T-cell (primary cell): ENCODE measurements at regions not wholly inside any gene's neighbourhood (a gene's known extent, or its start where the extent isn't known, plus 50 kb on each side); places are given as distances from the start of the nearest gene placed in this dataset.

Source experiments
- ATAC-seq, 4 experiments: fragments of 200-7000 bp in 3 of 4; fragments of 150-1000 bp in 1 of 4; cut with Tn5 transposase; replicated peaks in 1 of 4; 1 replicate in 3 of 4; 2 replicates in 1 of 4; pipeline ENCODE4 v1.10.0; 2021; ENCODE audit warnings: moderate library complexity in 3 of 4, mild to moderate bottlenecking in 2 of 4, moderate number of reproducible peaks in 1 of 4
- CTCF ChIA-PET, 2 donors: fragments of 300-600 bp; sonication (Branson Sonifier 250); formaldehyde crosslinking; loops; one replicate each; lab custom pipeline; 2022; ENCODE audit warnings: antibody characterized with exemption in 2 of 2; lab: Charles Lee
- POLR2A ChIA-PET, 2 donors: fragments of 300-600 bp; sonication (Branson Sonifier 250); formaldehyde crosslinking; loops; one replicate each; lab custom pipeline; 2022; ENCODE audit warnings: antibody characterized with exemption in 2 of 2; lab: Charles Lee
- DNase-seq, 35 experiments: peaks; one replicate each; pipeline versions ENCODE4 v3.0.0 to v3.0.0-alpha.2; 2013 to 2023
- H3K27ac ChIP-seq: one replicate; pipeline ENCODE4 v1.5.1; 2013; ENCODE audit warnings: low read length
- H3K27me3 ChIP-seq, 2 experiments: replicated peaks in 1 of 2; 1 replicate in 1 of 2; 2 replicates in 1 of 2; pipeline versions ENCODE4 v1.6.1 to v1.7.0; 2013; ENCODE audit warnings: low read length in 1 of 2, mixed read lengths in 1 of 2; ENCODE audit not compliant: control insufficient read depth in 2 of 2, insufficient read depth in 2 of 2; ENCODE audit errors: extremely low read depth in 1 of 2
- H3K36me3 ChIP-seq, 2 donors: 1 replicate in 1 of 2; 2 replicates in 1 of 2; pipeline versions ENCODE4 v1.6.1 to v1.7.0; 2013; ENCODE audit warnings: low read length in 1 of 2; ENCODE audit not compliant: control insufficient read depth in 2 of 2, insufficient read depth in 1 of 2; ENCODE audit errors: extremely low read depth in 1 of 2
- H3K4me1 ChIP-seq, 2 experiments: 1 replicate in 1 of 2; 2 replicates in 1 of 2; pipeline versions ENCODE4 v1.6.1 to v1.7.0; 2013; ENCODE audit warnings: low read length in 2 of 2, mixed read lengths in 1 of 2; ENCODE audit not compliant: insufficient read depth in 2 of 2, control insufficient read depth in 1 of 2; ENCODE audit errors: extremely low read depth in 1 of 2
- H3K4me3 ChIP-seq, 2 donors: 1 replicate in 1 of 2; 2 replicates in 1 of 2; pipeline versions ENCODE4 v1.5.1 to v1.7.0; 2013; ENCODE audit warnings: mild to moderate bottlenecking in 2 of 2, low read length in 1 of 2, moderate library complexity in 1 of 2; ENCODE audit not compliant: control insufficient read depth in 1 of 2; ENCODE audit errors: extremely low read depth in 1 of 2
- H3K9me3 ChIP-seq: 2 replicates; pipeline ENCODE4 v1.7.0; 2013
- H3K27ac Mint-ChIP-seq, 2 donors: one replicate each; pipeline ENCODE4 v1.8.0; 2020 to 2021; ENCODE audit warnings: mild to moderate bottlenecking in 2 of 2, mixed read lengths in 2 of 2
- H3K27me3 Mint-ChIP-seq, 2 donors: one replicate each; pipeline ENCODE4 v1.8.0; 2021 to 2022; ENCODE audit warnings: mixed read lengths in 2 of 2
- H3K36me3 Mint-ChIP-seq: one replicate; pipeline ENCODE4 v1.8.0; 2021; ENCODE audit warnings: mixed read lengths
- H3K4me1 Mint-ChIP-seq, 3 donors: one replicate each; pipeline ENCODE4 v1.8.0; 2020 to 2022; ENCODE audit warnings: mixed read lengths in 3 of 3, mild to moderate bottlenecking in 1 of 3
- H3K4me3 Mint-ChIP-seq, 3 donors: one replicate each; pipeline ENCODE4 v1.8.0; 2020 to 2022; ENCODE audit warnings: mild to moderate bottlenecking in 3 of 3, mixed read lengths in 3 of 3, moderate library complexity in 3 of 3
- H3K9me3 Mint-ChIP-seq, 3 donors: one replicate each; pipeline ENCODE4 v1.8.0; 2020 to 2022; ENCODE audit warnings: mixed read lengths in 3 of 3
- WGBS: methylation state at CpG from one replicate; pipeline ENCODE4 v1.1.5; 2013; ENCODE audit warnings: missing lambda C conversion rate; ENCODE audit not compliant: insufficient coverage; 5-methylcytosine and 5-hydroxymethylcytosine counted together

GRCh38 chr13:107870400-107870799, 344.9 kb downstream of the LIG4 start:
- DNase-seq, result no peak
- H3K27me3 Mint-ChIP-seq, result peaks cover 28 to 30% of the 10 kb centered on the region in 2 donors
- Histone ChIP-seq H3K36me3 (no peaks in the 10 kb centered on the region), H3K27ac (no peak overlapping the region), H3K9me3 (no peaks in the 10 kb centered on the region), H3K4me1 (no peaks in the 10 kb centered on the region), H3K4me3 (no peak overlapping the region), H3K27me3 (peaks cover 11 to 31% of the 10 kb centered on the region in 2 experiments)
- no peak overlapping the region for H3K27ac Mint-ChIP-seq
- 80% methylated on average over 1 of the region's 4 CpGs for WGBS
- peaks cover 0 to 3% (median 0%) of the 10 kb centered on the region in 3 donors for H3K9me3 Mint-ChIP-seq
- ATAC-seq, result no peak
- H3K4me1 Mint-ChIP-seq, result peaks cover 0 to 9% (median 7%) of the 10 kb centered on the region in 3 donors
- ChIA-PET CTCF (no interaction called here), POLR2A (no interaction called here)
- no peaks in the 10 kb centered on the region for H3K36me3 Mint-ChIP-seq
- no peak overlapping the region for H3K4me3 Mint-ChIP-seq

DNA sequence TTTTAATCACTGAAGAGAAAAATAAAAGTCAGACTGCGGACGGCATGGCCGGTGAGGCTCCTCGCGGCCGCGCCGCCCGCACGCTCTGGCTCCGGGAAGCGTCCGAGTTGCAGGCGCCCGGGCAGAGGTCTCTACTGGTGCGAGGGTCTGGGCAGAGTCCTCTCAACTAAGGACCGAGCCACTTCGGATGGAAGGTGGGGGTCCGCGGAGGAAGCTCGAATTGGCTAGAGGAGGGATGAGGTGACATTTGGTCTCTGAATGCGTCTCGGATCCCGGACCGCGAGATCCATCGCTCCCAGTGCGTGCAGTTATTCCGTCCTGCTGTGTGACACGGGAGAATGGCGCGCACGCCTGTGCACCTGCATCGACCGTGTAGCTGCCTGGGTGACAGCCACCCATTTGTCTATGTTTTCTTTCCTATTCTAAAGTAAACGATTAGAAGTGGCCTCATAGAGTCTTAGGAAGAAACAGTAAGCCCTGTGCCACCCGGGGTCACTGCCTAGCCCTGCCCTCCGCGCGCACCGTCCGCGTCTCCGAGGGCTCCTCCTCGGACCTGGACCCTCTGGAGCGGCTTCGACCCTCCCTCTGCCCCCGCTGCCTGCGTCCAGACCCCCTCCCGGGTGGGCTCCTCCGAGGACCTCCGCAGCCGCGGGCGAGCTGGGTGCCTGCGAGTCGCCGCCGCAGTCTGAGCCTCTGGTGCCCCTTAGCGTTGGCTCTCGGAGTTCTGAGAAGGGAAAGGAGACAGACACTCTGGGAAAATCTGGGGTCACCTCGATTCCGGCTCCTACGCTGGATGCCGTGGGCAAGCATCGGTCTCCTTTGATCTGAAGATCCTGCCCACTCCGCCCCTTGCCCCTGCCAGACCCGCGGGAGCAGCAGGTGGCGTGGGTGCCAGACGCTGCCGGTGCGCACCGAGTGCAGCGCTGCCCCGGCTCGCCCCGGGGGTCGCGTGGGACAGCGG, 347.4 kb downstream of the LIG4 start:
- ATAC-seq, result no peak
- ChIA-PET POLR2A (no interaction called here), CTCF (no interaction called here)
- no peaks in the 10 kb centered on the region for H3K36me3 ChIP-seq
- peaks cover 14 to 25% of the 10 kb centered on the region in 2 experiments for H3K27me3 ChIP-seq
- Mint-ChIP-seq H3K27me3 (peaks cover 45 to 46% of the 10 kb centered on the region in 2 donors), H3K9me3 (peaks cover 0 to 3% (median 0%) of the 10 kb centered on the region in 3 donors), H3K4me3 (peak overlapping the region; percentile 24 to 63 (median 43)), H3K4me1 (peaks cover 0 to 12% (median 9%) of the 10 kb centered on the region in 3 donors), H3K36me3 (no peaks in the 10 kb centered on the region), H3K27ac (no peak overlapping the region)
- H3K27ac ChIP-seq, result no peak overlapping the region
- H3K4me3 ChIP-seq, result no peak overlapping the region
- H3K9me3 ChIP-seq, result no peaks in the 10 kb centered on the region
- no peaks in the 10 kb centered on the region for H3K4me1 ChIP-seq
- no peak for DNase-seq
- WGBS, result 6% methylated on average over 77 of the region's 81 CpGs

GRCh38 chr13:107866941-107867623, 348.3 kb downstream of the LIG4 start:
- no peaks in the 10 kb centered on the region for H3K36me3 ChIP-seq
- peaks cover 14 to 25% of the 10 kb centered on the region in 2 experiments for H3K27me3 ChIP-seq
- no peaks in the 10 kb centered on the region for H3K9me3 ChIP-seq
- H3K36me3 Mint-ChIP-seq, result no peaks in the 10 kb centered on the region
- peaks cover 0 to 12% (median 9%) of the 10 kb centered on the region in 3 donors for H3K4me1 Mint-ChIP-seq
- DNase-seq, result no peak
- H3K9me3 Mint-ChIP-seq, result peaks cover 0 to 3% (median 0%) of the 10 kb centered on the region in 3 donors
- H3K4me1 ChIP-seq, result no peaks in the 10 kb centered on the region
- ChIA-PET POLR2A (no interaction called here), CTCF (no interaction called here)
- peaks cover 45 to 46% of the 10 kb centered on the region in 2 donors for H3K27me3 Mint-ChIP-seq
- WGBS, result 2% methylated on average over 49 of the region's 79 CpGs
- H3K4me3 ChIP-seq, result no peak overlapping the region
- H3K27ac ChIP-seq, result no peak overlapping the region
- no peak for ATAC-seq
- peak overlapping the region in 1 of 3 donors; percentile 63 for H3K4me3 Mint-ChIP-seq
- no peak overlapping the region for H3K27ac Mint-ChIP-seq

DNA sequence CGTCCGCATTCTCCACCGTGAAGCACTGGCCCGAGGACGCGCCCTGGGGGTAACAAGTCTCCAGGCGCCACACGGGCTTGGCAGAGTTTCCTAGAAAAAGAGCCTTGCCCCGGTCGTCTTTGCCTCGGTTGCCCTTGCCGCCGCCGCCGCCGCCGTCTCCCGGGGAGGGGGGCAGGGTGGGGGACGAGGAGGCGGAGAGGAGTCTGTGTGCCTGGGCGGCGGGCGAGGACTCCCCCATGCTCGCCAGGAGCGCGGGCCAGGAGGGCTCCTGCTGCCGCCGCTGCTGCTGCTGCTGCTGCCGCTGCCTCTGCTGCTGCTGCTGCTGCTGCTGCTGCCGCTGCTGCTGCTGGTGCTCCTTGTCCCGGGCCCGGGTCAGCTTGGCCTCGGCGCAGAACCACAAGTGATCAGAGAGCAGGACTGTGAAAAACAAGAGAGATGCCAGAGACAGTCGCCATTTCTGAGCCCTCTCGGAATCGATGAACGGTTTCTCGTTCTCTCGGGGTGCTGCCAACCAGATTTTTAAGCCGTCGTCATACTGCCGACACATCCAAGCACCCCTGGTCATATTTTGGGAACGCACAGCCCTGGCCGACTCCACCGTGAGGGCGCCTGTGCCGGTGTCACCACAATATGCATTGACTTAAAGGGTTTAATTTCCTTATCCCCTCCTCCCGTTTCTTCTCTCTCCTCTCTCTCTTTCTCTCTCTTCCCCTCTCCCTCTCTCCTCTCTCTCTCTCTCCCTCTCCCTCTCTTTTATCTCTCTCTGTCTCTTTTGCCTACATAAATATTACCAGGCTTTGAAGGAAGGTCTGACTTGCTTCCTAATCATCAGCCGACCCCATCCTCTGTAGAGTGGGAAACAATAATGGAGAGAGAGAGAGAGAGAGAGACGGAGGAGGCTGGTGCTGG, 349.1 kb downstream of the LIG4 start:
- 5% methylated on average over 38 of the region's 51 CpGs for WGBS
- ATAC-seq (no peak), DNase-seq (no peak)
- ChIA-PET POLR2A (no interaction called here), CTCF (no interaction called here)
- Mint-ChIP-seq H3K4me3 (peak overlapping the region in 2 of 3 donors; percentile 1 to 50), H3K9me3 (peaks cover 0 to 3% (median 0%) of the 10 kb centered on the region in 3 donors), H3K27ac (no peak overlapping the region), H3K27me3 (peaks cover 45 to 46% of the 10 kb centered on the region in 2 donors), H3K4me1 (peaks cover 0 to 12% (median 9%) of the 10 kb centered on the region in 3 donors), H3K36me3 (no peaks in the 10 kb centered on the region)
- no peaks in the 10 kb centered on the region for H3K4me1 ChIP-seq
- H3K4me3 ChIP-seq, result no peak overlapping the region
- H3K36me3 ChIP-seq, result no peaks in the 10 kb centered on the region
- H3K27ac ChIP-seq, result no peak overlapping the region
- peaks cover 14 to 25% of the 10 kb centered on the region in 2 experiments for H3K27me3 ChIP-seq
- H3K9me3 ChIP-seq, result no peaks in the 10 kb centered on the region

DNA sequence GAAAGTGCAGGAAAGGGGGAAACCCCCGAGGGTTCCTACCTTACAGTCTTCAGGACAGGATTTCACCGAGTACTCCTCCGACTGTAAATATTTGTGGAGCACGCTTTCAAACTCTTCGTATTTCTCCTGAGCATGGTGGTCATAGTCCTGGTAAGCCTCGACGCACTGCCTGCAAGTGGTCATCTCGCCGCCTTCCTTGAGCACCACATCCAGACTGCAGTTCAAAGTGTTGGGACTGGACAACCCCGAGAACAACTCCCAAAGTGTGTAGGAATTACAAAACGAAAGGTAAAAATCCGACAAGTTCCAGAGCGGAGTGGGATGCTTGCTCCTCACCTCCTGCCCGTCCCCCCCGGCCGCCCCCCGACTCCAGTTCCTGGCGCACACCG, 349.7 kb downstream of the LIG4 start:
- ChIA-PET POLR2A (no interaction called here), CTCF (no interaction called here)
- Mint-ChIP-seq H3K27ac (no peak overlapping the region), H3K27me3 (peaks cover 42% of the 10 kb centered on the region in 2 donors), H3K4me3 (peak overlapping the region in 1 of 3 donors; percentile 7), H3K4me1 (peaks cover 0 to 12% (median 9%) of the 10 kb centered on the region in 3 donors), H3K9me3 (peaks cover 0 to 3% (median 0%) of the 10 kb centered on the region in 3 donors), H3K36me3 (no peaks in the 10 kb centered on the region)
- Histone ChIP-seq H3K9me3 (no peaks in the 10 kb centered on the region), H3K27me3 (peaks cover 14 to 25% of the 10 kb centered on the region in 2 experiments), H3K4me1 (no peaks in the 10 kb centered on the region), H3K4me3 (no peak overlapping the region), H3K36me3 (no peaks in the 10 kb centered on the region), H3K27ac (no peak overlapping the region)
- no peak for ATAC-seq
- DNase-seq, result no peak
- 11% methylated on average over 16 of the region's 19 CpGs for WGBS

- ChIA-PET POLR2A (no interaction called here), CTCF (no interaction called here)
- H3K4me3 ChIP-seq, result no peak overlapping the region
- H3K36me3 Mint-ChIP-seq, result no peaks in the 10 kb centered on the region
- no peak for DNase-seq
- no peaks in the 10 kb centered on the region for H3K4me1 ChIP-seq
- no peak for ATAC-seq
- H3K27me3 Mint-ChIP-seq, result peaks cover 38 to 39% of the 10 kb centered on the region in 2 donors
- peaks cover 14 to 25% of the 10 kb centered on the region in 2 experiments for H3K27me3 ChIP-seq
- H3K4me3 Mint-ChIP-seq, result peak overlapping the region in 2 of 3 donors; percentile 7 to 26
- no peaks in the 10 kb centered on the region for H3K36me3 ChIP-seq
- WGBS, result 60% methylated on average over 1 of the region's 2 CpGs
- H3K27ac ChIP-seq, result no peak overlapping the region
- H3K4me1 Mint-ChIP-seq, result peaks cover 0 to 12% (median 9%) of the 10 kb centered on the region in 3 donors
- no peaks in the 10 kb centered on the region for H3K9me3 ChIP-seq
- no peak overlapping the region for H3K27ac Mint-ChIP-seq
- H3K9me3 Mint-ChIP-seq, result peaks cover 0 to 3% (median 0%) of the 10 kb centered on the region in 3 donors
Observed at GRCh38 chr13:107865318-107865575, 350.1 kb downstream of the LIG4 start.
